ENCODE measurements at regions not wholly inside any gene's neighbourhood (a gene's known extent, or its start where the extent isn't known, plus 50 kb on each side); places are given as distances from the start of the nearest gene placed in this dataset.

DNA sequence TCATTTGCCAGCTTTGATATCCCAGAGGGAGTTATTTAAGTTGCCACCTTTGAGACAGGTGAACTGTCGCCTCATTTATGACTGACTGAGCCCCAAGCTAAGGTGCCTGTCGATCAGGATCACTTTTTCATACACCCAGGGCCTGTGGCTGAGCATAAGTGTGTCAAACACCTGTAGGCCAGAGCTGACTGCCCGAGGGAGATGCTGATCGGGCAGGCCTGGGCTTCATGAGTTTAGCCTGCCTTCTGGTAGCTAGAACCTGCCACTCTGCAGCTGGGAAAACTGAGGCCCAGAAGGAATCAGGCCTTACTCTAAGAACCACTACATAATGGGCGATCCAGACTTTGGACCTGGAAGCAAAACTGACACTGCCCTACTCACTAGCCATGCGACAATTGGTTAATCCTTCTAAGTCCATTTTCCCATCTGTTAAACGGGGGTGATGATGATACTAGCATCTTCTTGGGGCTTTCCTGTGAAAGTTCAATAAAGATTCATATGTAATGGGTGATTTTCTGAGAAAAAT lies 188.7 kb upstream of the GLI2 start:
- H3K4me1 Mint-ChIP-seq, result peaks cover 33% of the 10 kb centered on the region
- no peaks in the 10 kb centered on the region for H3K4me1 ChIP-seq
- no peak overlapping the region for H3K27ac ChIP-seq
- H3K36me3 ChIP-seq, result no peaks in the 10 kb centered on the region
- peaks cover 33% of the 10 kb centered on the region for H3K27me3 ChIP-seq
- no peak overlapping the region for H3K4me3 Mint-ChIP-seq
- no peaks in the 10 kb centered on the region for H3F3A ChIP-seq (ENCODE audit: low read depth)
- H3K4me3 ChIP-seq, result no peak overlapping the region
- no peak overlapping the region for H3K27ac Mint-ChIP-seq
- no peaks in the 10 kb centered on the region for H3K9me3 Mint-ChIP-seq
- TF ChIP-seq EZH2phosphoT487 (IDR thresholded peaks at IDR 0.05), result no peak
- no peak for TF ChIP-seq EZH2 (IDR thresholded peaks at IDR 0.05)
- TF ChIP-seq, protein P1, sequence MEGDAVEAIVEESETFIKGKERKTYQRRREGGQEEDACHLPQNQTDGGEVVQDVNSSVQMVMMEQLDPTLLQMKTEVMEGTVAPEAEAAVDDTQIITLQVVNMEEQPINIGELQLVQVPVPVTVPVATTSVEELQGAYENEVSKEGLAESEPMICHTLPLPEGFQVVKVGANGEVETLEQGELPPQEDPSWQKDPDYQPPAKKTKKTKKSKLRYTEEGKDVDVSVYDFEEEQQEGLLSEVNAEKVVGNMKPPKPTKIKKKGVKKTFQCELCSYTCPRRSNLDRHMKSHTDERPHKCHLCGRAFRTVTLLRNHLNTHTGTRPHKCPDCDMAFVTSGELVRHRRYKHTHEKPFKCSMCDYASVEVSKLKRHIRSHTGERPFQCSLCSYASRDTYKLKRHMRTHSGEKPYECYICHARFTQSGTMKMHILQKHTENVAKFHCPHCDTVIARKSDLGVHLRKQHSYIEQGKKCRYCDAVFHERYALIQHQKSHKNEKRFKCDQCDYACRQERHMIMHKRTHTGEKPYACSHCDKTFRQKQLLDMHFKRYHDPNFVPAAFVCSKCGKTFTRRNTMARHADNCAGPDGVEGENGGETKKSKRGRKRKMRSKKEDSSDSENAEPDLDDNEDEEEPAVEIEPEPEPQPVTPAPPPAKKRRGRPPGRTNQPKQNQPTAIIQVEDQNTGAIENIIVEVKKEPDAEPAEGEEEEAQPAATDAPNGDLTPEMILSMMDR (IDR thresholded peaks at IDR 0.05), result no peak
- no peak overlapping the region for H3K9ac ChIP-seq
- H4K20me1 ChIP-seq (ENCODE audit: low read depth), result no peaks in the 10 kb centered on the region
- no peaks in the 10 kb centered on the region for H3K9me3 ChIP-seq (ENCODE audit: low read depth)
- H3K27me3 Mint-ChIP-seq (ENCODE audit: insufficient read depth, low read depth), result peaks cover 33% of the 10 kb centered on the region
- H3K36me3 Mint-ChIP-seq, result no peaks in the 10 kb centered on the region
- no peak overlapping the region for H2AFZ ChIP-seq (replicated peaks)
- H3K4me2 ChIP-seq, result no peak overlapping the region
- DNase-seq (ENCODE audit: low spot score), result no peak
- H3K79me2 ChIP-seq (ENCODE audit: low read depth), result no peaks in the 10 kb centered on the region

DNA sequence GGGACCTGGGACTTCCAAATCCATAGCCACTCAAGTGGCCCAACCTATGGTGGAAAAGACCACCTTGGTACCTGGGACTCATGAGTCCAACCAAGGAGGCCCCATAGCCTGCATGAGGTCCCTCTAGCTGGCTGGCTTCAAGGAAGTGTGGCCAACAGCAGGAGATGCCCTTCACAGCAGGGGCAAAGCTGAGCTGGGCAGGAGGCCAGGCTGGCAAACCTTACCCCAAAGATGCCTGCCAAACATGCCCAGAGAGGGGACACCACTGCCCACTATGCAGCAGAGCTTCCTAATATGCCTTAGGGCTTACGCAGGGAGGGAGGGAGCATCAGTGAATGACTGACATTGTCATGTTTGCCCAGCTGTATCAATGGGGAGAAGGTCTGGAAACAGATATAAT lies 188.0 kb upstream of the GLI2 start:
- peaks cover 36% of the 10 kb centered on the region for H3K4me1 Mint-ChIP-seq
- H3K27ac Mint-ChIP-seq, result no peak overlapping the region
- Histone ChIP-seq H3K4me2 (no peak overlapping the region), H3K9ac (no peak overlapping the region), H3K27me3 (peaks cover 40% of the 10 kb centered on the region), H3K4me1 (peaks cover 1% of the 10 kb centered on the region), H3K4me3 (no peak overlapping the region), H2AFZ (replicated peaks) (no peak overlapping the region), H3K9me3 (ENCODE audit: low read depth) (no peaks in the 10 kb centered on the region), H3F3A (ENCODE audit: low read depth) (no peaks in the 10 kb centered on the region), H3K27ac (no peak overlapping the region), H4K20me1 (ENCODE audit: low read depth) (no peaks in the 10 kb centered on the region), H3K36me3 (no peaks in the 10 kb centered on the region), H3K79me2 (ENCODE audit: low read depth) (no peaks in the 10 kb centered on the region)
- no peaks in the 10 kb centered on the region for H3K9me3 Mint-ChIP-seq
- peaks cover 41% of the 10 kb centered on the region for H3K27me3 Mint-ChIP-seq (ENCODE audit: insufficient read depth, low read depth)
- no peak for TF ChIP-seq EZH2 (IDR thresholded peaks at IDR 0.05)
- TF ChIP-seq EZH2phosphoT487 (IDR thresholded peaks at IDR 0.05), result no peak
- TF ChIP-seq, protein P1 (IDR thresholded peaks at IDR 0.05), result no peak
- no peaks in the 10 kb centered on the region for H3K36me3 Mint-ChIP-seq
- no peak for DNase-seq (ENCODE audit: low spot score)
- H3K4me3 Mint-ChIP-seq, result no peak overlapping the region

DNA sequence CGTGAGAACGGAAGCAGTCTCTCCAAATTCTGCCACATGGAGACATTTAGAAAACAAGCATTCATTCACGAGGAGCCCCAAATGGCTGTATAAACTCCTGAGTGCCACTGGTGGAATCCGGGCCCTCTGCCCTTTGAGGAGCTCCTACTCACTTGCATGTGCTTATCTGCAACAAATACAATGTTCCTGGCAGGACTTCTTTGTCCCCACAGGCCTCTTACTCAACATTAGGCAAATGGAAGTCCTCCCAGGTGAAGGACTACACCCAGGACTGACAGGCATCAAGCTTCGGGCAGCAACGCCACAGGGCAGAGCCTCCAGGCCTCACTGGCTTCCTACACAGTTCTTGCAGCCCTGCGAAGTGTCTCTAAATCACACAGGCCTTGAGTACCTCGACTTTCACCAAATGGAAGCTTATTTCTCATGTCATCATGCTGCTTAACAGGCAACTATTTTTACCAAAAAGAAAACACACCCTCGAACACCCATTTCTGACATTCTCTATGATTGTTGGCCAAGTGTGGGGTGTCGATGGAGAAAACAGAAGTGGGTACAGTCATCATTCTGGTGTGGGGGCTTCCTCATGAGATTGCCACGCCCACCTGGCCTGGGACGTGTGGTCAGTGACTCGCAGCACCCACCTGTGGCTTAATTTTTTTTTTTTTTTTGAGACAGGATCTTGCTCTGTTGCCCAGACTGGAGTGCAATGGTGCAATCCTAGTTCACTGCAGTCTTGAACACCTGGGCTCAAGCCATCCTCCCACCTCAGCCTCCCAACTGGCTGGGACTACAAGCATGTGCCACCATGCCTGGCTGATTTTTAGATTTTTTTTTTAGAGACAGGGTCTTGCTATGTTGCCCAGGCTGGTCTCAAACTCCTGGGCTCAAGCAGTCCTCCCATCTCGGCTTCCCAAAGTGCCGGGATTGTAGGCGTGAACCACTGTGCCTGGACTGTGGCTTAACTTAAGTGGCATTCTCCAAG lies 186.8 kb upstream of the GLI2 start:
- Histone ChIP-seq H3K4me3 (no peak overlapping the region), H3K27ac (no peak overlapping the region), H3K4me2 (no peak overlapping the region), H4K20me1 (ENCODE audit: low read depth) (no peaks in the 10 kb centered on the region), H3F3A (ENCODE audit: low read depth) (peaks cover 7% of the 10 kb centered on the region), H3K27me3 (peaks cover 46% of the 10 kb centered on the region), H3K4me1 (peaks cover 3% of the 10 kb centered on the region), H3K9ac (no peak overlapping the region), H3K79me2 (ENCODE audit: low read depth) (no peaks in the 10 kb centered on the region), H3K9me3 (ENCODE audit: low read depth) (no peaks in the 10 kb centered on the region), H2AFZ (replicated peaks) (no peak overlapping the region), H3K36me3 (no peaks in the 10 kb centered on the region)
- H3K27ac Mint-ChIP-seq, result no peak overlapping the region
- H3K4me3 Mint-ChIP-seq, result no peak overlapping the region
- H3K27me3 Mint-ChIP-seq (ENCODE audit: insufficient read depth, low read depth), result peaks cover 46% of the 10 kb centered on the region
- H3K9me3 Mint-ChIP-seq, result no peaks in the 10 kb centered on the region
- no peak for DNase-seq (ENCODE audit: low spot score)
- TF ChIP-seq EZH2phosphoT487 (IDR thresholded peaks at IDR 0.05) (no peak), EZH2 (IDR thresholded peaks at IDR 0.05) (no peak)
- TF ChIP-seq, protein P1 (IDR thresholded peaks at IDR 0.05), result no peak
- peaks cover 41% of the 10 kb centered on the region for H3K4me1 Mint-ChIP-seq
- no peaks in the 10 kb centered on the region for H3K36me3 Mint-ChIP-seq
